SW480 (cell line): ENCODE measurements at regions not wholly inside any gene's neighbourhood (a gene's known extent, or its start where the extent isn't known, plus 50 kb on each side); places are given as distances from the start of the nearest gene placed in this dataset.
"Not testable (repeated sequence)": the region's sequence is repeated elsewhere in the genome, so short reads cannot be mapped to it uniquely, and the experiment has no call there.

ENCODE experiments used
- DNase-seq: peaks from one replicate; pipeline ENCODE4 v3.0.0-alpha.2; 2016; ENCODE audit warnings: low spot score

GRCh38 chr5:114054594-114054993 is 307.3 kb upstream of the KCNN2 start:
- no peak for DNase-seq

GRCh38 chr5:114055318-114056184 is 306.3 kb upstream of the KCNN2 start:
- DNase-seq, result no peak

- no peak for DNase-seq
Observed at GRCh38 chr5:114056185-114056538, 305.7 kb upstream of the KCNN2 start.

DNA sequence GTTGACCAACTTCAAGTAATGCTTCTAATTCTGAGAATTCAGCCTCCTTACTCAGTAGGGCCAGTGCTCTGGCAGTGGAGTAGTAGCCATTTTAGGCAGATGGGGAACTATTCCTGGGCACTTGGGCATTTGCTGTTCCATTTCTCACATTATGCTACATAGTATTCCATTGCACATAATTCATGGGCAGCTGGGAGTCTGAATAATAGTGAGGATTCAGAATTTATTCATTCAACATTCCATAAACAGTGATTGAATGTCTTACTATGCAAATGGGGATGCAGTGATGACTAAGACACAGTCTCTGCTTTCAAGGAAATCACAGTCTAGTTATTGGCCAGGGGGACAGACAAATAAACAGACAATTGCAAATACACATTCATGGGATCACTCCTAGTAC is 301.0 kb upstream of the KCNN2 start:
- DNase-seq, result no peak

DNA sequence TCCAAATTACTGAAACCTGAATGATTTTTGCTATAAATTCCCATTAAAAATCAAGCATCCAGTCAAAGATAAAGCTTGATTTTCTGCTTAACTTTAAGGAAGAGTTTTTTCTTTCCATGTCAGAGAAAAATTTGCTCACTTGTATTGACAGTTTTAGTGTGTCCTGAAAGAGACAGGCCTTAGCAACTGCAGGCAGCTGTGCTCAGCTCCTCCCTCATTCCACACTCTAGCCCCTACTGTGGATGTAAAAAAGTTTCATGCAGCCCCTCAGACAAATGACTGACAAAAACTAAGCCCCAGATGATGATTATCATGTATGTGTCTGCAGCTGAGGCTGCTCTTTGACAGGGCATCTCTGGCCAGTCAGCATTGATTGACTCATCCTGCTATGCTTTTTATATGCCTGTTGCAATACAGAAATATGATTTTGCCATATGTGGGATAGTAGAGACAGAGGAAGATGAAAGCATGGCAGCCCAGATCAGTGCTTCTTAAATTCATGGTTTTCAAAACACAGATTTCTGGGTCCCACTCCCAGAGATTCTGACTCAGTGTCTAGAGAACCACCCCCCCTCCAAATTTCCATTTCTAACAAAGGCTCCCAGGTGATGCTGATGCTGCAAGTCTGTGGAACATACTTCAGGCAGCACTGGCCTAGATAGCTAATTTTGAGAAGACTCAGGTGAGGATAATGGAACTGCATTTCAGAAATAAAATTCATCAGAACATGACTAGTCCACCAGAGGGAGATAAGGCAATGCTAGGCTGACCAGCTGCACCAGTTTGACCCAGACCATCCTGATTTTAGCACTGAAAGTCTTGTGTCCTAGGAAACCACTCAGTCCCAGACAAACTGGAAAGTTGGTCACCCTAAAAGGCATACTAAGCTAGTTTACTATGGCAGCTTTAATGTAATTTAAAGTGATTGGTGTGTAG is 298.7 kb upstream of the KCNN2 start:
- DNase-seq, result no peak

DNA sequence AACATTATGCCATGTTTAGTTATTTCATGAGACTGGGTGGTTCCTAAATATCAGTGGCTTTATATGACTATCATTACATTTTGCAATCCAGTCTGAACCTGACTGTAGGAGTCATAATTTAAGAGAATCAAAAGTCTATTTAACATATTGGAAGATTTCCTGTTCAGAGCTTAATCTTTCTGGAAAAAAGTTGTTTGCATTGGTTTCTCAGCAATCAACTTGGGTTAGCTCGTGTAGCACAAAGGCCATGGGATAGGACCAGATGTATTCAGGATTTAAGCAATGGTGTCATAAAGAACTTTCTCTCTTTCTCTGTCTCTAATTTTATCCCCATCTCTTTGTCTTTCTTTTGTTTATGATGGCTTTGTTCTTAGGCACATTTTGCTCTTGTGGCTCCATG is 296.0 kb upstream of the KCNN2 start:
- no peak for DNase-seq

- DNase-seq, result no peak
Observed at GRCh38 chr5:114070093-114070722, 291.7 kb upstream of the KCNN2 start.

GRCh38 chr5:114089259-114089658 is 272.6 kb upstream of the KCNN2 start:
- DNase-seq, result no peak

DNA sequence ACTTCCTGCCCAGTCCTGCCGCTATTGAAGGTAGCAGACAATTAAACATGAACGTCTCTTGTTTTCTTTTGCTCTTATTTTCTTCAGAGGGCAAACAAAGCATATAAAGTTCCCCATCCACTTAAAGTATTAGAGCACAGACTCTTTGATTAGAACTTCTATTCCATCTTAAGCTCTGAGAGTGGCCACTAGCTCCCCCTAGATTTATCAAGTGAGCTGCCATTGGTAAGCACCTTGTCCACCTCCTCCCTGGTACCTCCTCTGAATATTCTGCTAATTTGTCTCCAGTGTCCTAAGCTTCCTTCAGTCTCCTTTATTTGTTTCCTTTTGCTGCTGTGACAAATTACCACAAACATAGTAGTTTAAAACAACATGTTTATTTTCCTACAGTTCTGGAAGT is 264.3 kb upstream of the KCNN2 start:
- DNase-seq, result peak; percentile 12

- DNase-seq, result no peak
Observed at GRCh38 chr5:114099161-114099560, 262.7 kb upstream of the KCNN2 start.

- DNase-seq, result peak; percentile 40
Observed at GRCh38 chr5:114101153-114101552, 260.7 kb upstream of the KCNN2 start.

DNA sequence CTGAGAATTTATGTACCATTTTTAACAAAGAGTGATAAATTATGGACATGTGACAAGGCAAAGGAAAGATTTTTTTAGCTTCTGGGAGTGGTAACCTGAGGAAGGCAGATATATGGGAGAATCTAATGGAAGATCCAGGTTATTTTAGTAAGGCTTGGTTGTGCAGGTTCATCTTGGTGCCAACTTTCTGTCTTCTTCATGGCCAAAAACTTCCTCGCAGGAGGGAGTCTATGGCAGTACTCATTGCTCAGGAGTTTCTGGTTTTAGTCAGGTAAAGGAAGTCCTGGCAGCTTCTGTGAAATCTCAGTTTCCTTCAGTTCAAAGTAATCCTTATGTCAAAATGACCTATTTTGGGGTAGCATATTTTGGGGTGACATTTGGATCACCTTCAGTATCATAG is 248.3 kb upstream of the KCNN2 start:
- DNase-seq, result no peak

DNA sequence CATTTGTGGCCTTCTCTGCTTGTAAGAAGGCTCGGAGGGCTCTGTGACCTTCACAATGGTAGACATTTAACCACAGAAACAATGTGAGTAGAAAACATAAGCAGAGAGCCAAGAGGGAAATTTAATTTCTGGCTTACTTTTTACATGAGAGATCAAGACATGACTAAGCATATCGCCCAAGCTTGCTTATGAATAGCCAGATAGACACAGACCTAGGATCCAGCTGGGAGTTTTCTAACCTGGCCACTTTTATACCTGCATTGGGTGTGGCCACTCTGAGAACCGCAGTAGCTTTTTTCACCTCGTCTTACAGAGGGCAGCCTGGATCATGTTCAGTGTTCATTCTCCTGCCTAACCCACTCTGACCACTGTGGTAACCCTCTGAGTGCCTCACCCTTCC is 244.9 kb upstream of the KCNN2 start:
- DNase-seq, result peak; percentile 13

GRCh38 chr5:114118511-114118910 is 243.4 kb upstream of the KCNN2 start:
- DNase-seq, result no peak

DNA sequence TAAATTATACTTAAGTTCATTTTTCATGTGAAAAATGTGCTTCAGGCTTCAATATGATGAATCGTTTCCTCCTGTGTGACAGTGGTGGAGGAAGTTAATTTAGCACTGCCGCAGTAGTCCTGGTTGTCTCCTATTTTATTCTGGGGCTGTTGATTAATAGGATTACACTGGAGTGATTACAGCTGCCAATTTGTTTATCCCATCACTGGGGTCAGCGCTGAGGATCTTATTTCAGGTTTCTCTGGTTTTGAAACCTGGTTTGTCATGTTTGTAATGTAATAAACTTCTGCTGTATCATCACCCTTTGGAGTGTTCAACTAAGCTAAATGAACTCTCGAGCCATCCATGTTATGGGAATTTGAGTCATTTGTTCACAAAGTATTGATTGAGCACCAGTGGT is 241.7 kb upstream of the KCNN2 start:
- no peak for DNase-seq

DNA sequence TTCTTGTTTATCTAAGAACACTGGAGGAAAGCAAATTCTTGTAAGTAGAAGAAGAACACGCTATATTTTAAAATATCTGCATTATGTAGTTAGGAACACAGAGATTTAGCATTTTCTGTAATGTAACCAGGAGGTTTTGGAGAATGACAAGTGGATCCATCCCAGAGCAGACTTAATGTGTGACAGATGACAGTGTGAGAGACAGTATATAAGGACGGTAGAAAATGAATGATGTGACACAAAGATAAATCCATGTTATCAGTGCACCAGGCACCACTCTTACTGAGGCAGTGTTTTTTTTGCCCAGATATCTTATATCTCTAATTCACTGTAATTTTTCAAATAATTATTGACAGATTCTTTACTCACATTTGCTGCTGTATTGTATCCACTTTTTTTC is 239.0 kb upstream of the KCNN2 start:
- no peak for DNase-seq

DNA sequence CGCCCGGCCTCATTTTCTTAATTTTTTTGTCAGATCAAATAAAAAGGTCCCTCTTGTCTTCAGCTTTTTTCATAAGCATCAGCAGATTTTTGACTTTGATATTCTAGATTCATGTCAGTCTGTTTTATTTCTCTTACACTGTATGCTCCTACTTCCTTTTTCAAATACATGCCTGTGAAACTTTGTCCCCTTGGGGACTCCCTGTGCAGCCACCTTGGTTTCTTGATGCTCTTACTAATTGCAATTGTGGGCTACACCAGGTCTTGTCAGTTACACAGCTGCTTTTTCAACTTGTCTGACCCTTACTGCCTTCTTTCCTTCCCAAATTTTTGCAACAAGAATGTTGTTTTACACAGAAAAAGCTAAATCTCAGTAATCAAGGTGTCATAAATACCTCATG is 238.2 kb upstream of the KCNN2 start:
- DNase-seq, result no peak

DNA sequence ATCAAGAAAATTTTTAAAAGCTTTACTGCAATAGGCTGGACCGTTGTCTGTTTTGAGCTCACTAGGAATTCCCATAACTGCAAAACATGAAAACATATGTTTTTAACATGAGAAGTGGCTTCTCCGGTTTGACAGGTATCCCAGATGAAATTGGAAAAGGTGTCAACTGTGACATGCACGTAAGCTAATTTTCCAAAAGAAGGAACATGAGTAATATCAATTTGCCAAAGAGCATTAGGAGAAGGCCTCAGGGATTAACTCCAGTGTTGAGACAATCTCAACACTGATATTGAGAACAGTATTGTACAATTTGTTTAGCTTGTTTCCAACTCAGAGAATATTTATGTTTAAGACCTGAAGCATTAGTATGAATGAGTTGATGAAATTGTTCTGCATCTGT is 215.5 kb upstream of the KCNN2 start:
- no peak for DNase-seq

DNA sequence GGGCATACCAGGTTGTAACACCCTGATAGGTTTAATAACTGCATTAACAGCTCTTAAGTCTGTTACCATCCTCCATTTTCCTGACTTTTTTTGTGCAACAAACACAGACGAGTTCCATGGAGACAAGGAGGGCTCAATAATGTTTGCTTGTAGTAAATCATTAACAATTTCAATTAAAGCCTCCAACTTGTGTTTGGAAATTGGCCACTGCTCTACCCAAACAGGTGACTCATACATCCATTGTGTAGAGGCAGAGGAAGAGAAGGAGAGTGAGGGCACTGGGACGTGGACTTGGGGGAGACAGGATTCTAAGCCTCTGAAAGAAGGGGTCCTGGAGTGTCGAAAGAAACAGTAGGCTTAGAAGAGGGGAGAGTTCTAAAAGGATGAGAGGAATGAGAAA is 213.6 kb upstream of the KCNN2 start:
- peak; percentile 66 for DNase-seq

GRCh38 chr5:114148728-114149127 is 213.1 kb upstream of the KCNN2 start:
- DNase-seq, result not testable (repeated sequence)

DNA sequence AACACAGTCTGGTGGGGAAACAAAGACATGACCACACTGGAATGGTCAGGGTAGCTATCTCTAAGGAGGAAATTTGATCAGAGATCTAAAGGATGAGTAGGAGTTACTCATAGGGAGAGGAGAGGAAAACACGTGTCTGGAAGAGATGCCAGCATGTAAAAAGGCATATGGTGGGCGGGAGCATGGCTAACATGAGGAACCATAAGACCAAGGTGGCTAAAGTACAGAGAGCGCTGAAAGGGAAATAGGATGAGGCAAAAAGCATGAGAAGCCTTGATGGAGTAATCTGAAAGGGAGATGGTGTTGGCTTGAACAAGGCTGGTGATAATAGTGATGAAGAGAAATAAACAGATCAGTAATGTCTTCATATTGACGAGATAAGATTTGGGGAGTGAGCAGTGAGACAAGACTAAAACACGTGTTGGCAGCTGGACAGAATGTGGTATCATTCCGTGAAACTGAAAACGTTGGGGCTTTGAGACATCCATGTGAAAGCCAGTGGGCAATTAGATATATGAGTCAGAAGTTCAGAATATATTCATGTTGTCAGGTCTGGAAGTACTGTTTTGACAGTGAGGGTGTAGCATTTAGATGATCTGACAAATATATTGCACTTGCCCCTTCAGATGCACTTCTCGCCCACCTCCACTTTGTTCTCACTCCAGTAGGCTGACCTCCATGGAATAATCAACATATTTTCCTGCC is 209.1 kb upstream of the KCNN2 start:
- DNase-seq, result no peak

DNA sequence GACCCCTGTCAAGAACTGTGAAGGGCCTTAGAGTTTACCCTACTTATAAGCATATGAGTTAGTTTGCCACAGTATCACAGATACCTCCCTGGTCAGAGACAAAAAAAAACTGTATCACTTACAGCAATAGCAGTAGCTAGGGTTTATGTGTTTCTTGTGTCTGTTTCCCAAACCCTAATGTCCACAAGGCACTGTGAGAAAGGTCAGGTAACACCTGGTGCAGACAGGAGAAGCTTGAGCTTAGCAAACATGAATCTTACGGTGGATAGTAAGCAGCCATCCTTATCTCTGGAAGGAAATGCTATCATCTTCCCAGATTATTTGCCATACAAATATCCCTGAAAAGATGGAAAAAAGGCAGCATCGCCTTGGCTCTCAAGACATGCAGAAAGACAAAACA is 208.5 kb upstream of the KCNN2 start:
- no peak for DNase-seq
